ENCODE measurements at regions not wholly inside any gene's neighbourhood (a gene's known extent, or its start where the extent isn't known, plus 50 kb on each side); places are given as distances from the start of the nearest gene placed in this dataset.

- no peak for DNase-seq (ENCODE audit: low spot score in 2 of 2)
- no peaks in the 10 kb centered on the region for H3K9me3 ChIP-seq
- H3K4me1 ChIP-seq = peaks cover 3% of the 10 kb centered on the region
- no peak overlapping the region for H3K4me3 ChIP-seq
- no peaks in the 10 kb centered on the region for H3K27me3 ChIP-seq
- no peak overlapping the region for H3K27ac ChIP-seq
- TF ChIP-seq CTCF (IDR thresholded peaks at IDR 0.05) (no peak), POLR2A (IDR thresholded peaks at IDR 0.05) (no peak), POLR2AphosphoS5 (IDR thresholded peaks at IDR 0.05) (no peak)
- WGBS = 78% methylated on average over 5 of the region's 5 CpGs
- no peaks in the 10 kb centered on the region for H3K36me3 ChIP-seq
These were observed 567.9 kb upstream of the CITED2 start for GRCh38 chr6:139942331-139942730.

GRCh38 chr6:139941826-139942225, 567.4 kb upstream of the CITED2 start:
- Histone ChIP-seq H3K36me3 (no peaks in the 10 kb centered on the region), H3K4me1 (peaks cover 3% of the 10 kb centered on the region), H3K9me3 (no peaks in the 10 kb centered on the region), H3K4me3 (no peak overlapping the region), H3K27me3 (no peaks in the 10 kb centered on the region), H3K27ac (no peak overlapping the region)
- WGBS = 26% methylated on average over 3 of the region's 3 CpGs
- no peak for DNase-seq (ENCODE audit: low spot score in 2 of 2)
- TF ChIP-seq CTCF (IDR thresholded peaks at IDR 0.05) (no peak), POLR2A (IDR thresholded peaks at IDR 0.05) (no peak), POLR2AphosphoS5 (IDR thresholded peaks at IDR 0.05) (no peak), EP300 (IDR thresholded peaks at IDR 0.05) (no peak)

GRCh38 chr6:139940741-139941729, 566.6 kb upstream of the CITED2 start:
- Histone ChIP-seq H3K9me3 (no peaks in the 10 kb centered on the region), H3K27ac (no peak overlapping the region), H3K27me3 (no peaks in the 10 kb centered on the region), H3K4me1 (peaks cover 3% of the 10 kb centered on the region), H3K4me3 (no peak overlapping the region), H3K36me3 (no peaks in the 10 kb centered on the region)
- WGBS = 64% methylated on average over 8 of the region's 8 CpGs
- TF ChIP-seq POLR2A (IDR thresholded peaks at IDR 0.05) = no peak
- no peak for TF ChIP-seq CTCF (IDR thresholded peaks at IDR 0.05)
- no peak for TF ChIP-seq POLR2AphosphoS5 (IDR thresholded peaks at IDR 0.05)
- no peak for TF ChIP-seq EP300 (IDR thresholded peaks at IDR 0.05)
- no peak for DNase-seq (ENCODE audit: low spot score in 2 of 2)

GRCh38 chr6:139939189-139939979, 564.9 kb upstream of the CITED2 start:
- DNase-seq (ENCODE audit: low spot score in 2 of 2) = no peak
- TF ChIP-seq POLR2A (IDR thresholded peaks at IDR 0.05) = no peak
- no peak for TF ChIP-seq POLR2AphosphoS5 (IDR thresholded peaks at IDR 0.05)
- no peak for TF ChIP-seq EP300 (IDR thresholded peaks at IDR 0.05)
- TF ChIP-seq CTCF (IDR thresholded peaks at IDR 0.05) = no peak
- Histone ChIP-seq H3K4me3 (no peak overlapping the region), H3K27ac (no peak overlapping the region), H3K27me3 (no peaks in the 10 kb centered on the region), H3K9me3 (no peaks in the 10 kb centered on the region), H3K36me3 (no peaks in the 10 kb centered on the region), H3K4me1 (peaks cover 3% of the 10 kb centered on the region)
- 86% methylated on average over 2 of the region's 2 CpGs for WGBS

GRCh38 chr6:139932671-139933070, 558.2 kb upstream of the CITED2 start:
- Histone ChIP-seq H3K4me3 (no peak overlapping the region), H3K27ac (no peak overlapping the region), H3K4me1 (no peaks in the 10 kb centered on the region), H3K9me3 (no peaks in the 10 kb centered on the region), H3K36me3 (no peaks in the 10 kb centered on the region), H3K27me3 (no peaks in the 10 kb centered on the region)
- 86% methylated on average over 3 of the region's 3 CpGs for WGBS
- no peak for DNase-seq (ENCODE audit: low spot score in 2 of 2)
- TF ChIP-seq POLR2A (IDR thresholded peaks at IDR 0.05) (no peak), CTCF (IDR thresholded peaks at IDR 0.05) (no peak), POLR2AphosphoS5 (IDR thresholded peaks at IDR 0.05) (no peak), EP300 (IDR thresholded peaks at IDR 0.05) (no peak)
